AG09309 (cell line): ENCODE measurements at regions not wholly inside any gene's neighbourhood (a gene's known extent, or its start where the extent isn't known, plus 50 kb on each side); places are given as distances from the start of the nearest gene placed in this dataset.

Experiments
- DNase-seq: peaks from one replicate; pipeline ENCODE4 v3.0.0-alpha.2; 2010; ENCODE audit warnings: low read depth
- H3K4me3 ChIP-seq: 2 replicates; pipeline ENCODE4 v1.5.1; 2011; ENCODE audit warnings: mild to moderate bottlenecking, low read depth, low read length, moderate library complexity; ENCODE audit not compliant: control insufficient read depth
- CTCF ChIP-seq: IDR thresholded peaks from 2 replicates; pipeline ENCODE4 v1.5.1; 2011; ENCODE audit warnings: mild to moderate bottlenecking, low read depth, low read length, inconsistent platforms; ENCODE audit not compliant: insufficient read depth, control insufficient read depth; ENCODE audit errors: missing control alignments

- no peak for DNase-seq
- TF ChIP-seq CTCF = no peak
- no peak overlapping the region for H3K4me3 ChIP-seq
Measured at GRCh38 chr4:54567327-54567726, 90.4 kb upstream of the KIT start.

- no peak for TF ChIP-seq CTCF
- H3K4me3 ChIP-seq = no peak overlapping the region
- peak; percentile 61 for DNase-seq
Measured at GRCh38 chr4:54568184-54568583, 89.6 kb upstream of the KIT start.

- no peak for DNase-seq
- TF ChIP-seq CTCF = no peak
Measured at GRCh38 chr4:54570822-54571221, 86.9 kb upstream of the KIT start.

GRCh38 chr4:54571293-54572151 is 86.2 kb upstream of the KIT start:
- no peak for DNase-seq
- TF ChIP-seq CTCF = no peak
- H3K4me3 ChIP-seq = no peak overlapping the region

More at GRCh38 chr4:54570822-54571221, 86.9 kb upstream of the KIT start:
- H3K4me3 ChIP-seq = no peak overlapping the region

GRCh38 chr4:54572152-54572542 is 85.6 kb upstream of the KIT start:
- H3K4me3 ChIP-seq = no peak overlapping the region
- no peak for TF ChIP-seq CTCF
- no peak for DNase-seq

GRCh38 chr4:54574500-54574899 is 83.3 kb upstream of the KIT start:
- TF ChIP-seq CTCF = no peak
- DNase-seq = no peak

GRCh38 chr4:54575919-54576318 is 81.8 kb upstream of the KIT start:
- DNase-seq = no peak
- TF ChIP-seq CTCF = no peak
- no peak overlapping the region for H3K4me3 ChIP-seq

More at GRCh38 chr4:54574500-54574899, 83.3 kb upstream of the KIT start:
- no peak overlapping the region for H3K4me3 ChIP-seq
